Neural cell (in vitro differentiated cells): ENCODE measurements at regions not wholly inside any gene's neighbourhood (a gene's known extent, or its start where the extent isn't known, plus 50 kb on each side); places are given as distances from the start of the nearest gene placed in this dataset.
A peak's percentile ranks its signal among the peaks of the same experiment; 100 is the strongest.

ENCODE experiments used
- H2AFZ ChIP-seq: fragments of 200-600, 300-800 bp; sonication (generic), shearing (Covaris generic); 2 replicates; pipeline ENCODE4 v1.6.0; 2014; ENCODE audit warnings: low read depth, mild to moderate bottlenecking, antibody characterized with exemption, low read length, moderate library complexity
- H3F3A ChIP-seq: fragments of 200-600 bp; shearing (Covaris generic); 2 replicates; pipeline ENCODE4 v1.6.1; 2016; ENCODE audit warnings: mild to moderate bottlenecking, moderate library complexity, mixed read lengths, antibody characterized with exemption, low read length; ENCODE audit not compliant: insufficient read depth, poor library complexity, severe bottlenecking
- H3K27ac ChIP-seq: fragments of 200-600, 300-800 bp; sonication (generic), shearing (Covaris generic); 2 replicates; pipeline ENCODE4 v1.5.1; 2014; ENCODE audit warnings: mild to moderate bottlenecking, low read length, moderate library complexity
- H3K27me3 ChIP-seq: fragments of 300-800, 200-600 bp; sonication (generic), shearing (Covaris generic); 2 replicates; pipeline ENCODE4 v1.6.0; 2014; ENCODE audit warnings: mild to moderate bottlenecking, low read depth, low read length, moderate library complexity; ENCODE audit not compliant: insufficient read depth
- H3K36me3 ChIP-seq: fragments of 300-800, 200-600 bp; sonication (generic), shearing (Covaris generic); 2 replicates; pipeline ENCODE4 v1.5.1; 2014; ENCODE audit warnings: mild to moderate bottlenecking, antibody characterized with exemption, low read length, moderate library complexity; ENCODE audit not compliant: insufficient read depth
- H3K4me2 ChIP-seq: fragments of 300-800, 200-600 bp; sonication (generic), shearing (Covaris generic); 2 replicates; pipeline ENCODE4 v1.6.0; 2014; ENCODE audit warnings: mild to moderate bottlenecking, low read length
- H3K4me3 ChIP-seq: fragments of 300-800, 200-600 bp; sonication (generic), shearing (Covaris generic); 2 replicates; pipeline ENCODE4 v1.5.1; 2014; ENCODE audit warnings: mild to moderate bottlenecking, low read length, moderate library complexity
- H3K79me2 ChIP-seq: fragments of 200-600 bp; shearing (Covaris generic); replicated peaks from 2 replicates; pipeline ENCODE4 v1.6.0; 2014; ENCODE audit warnings: mild to moderate bottlenecking, low read length, moderate library complexity; ENCODE audit not compliant: insufficient read depth
- H3K9ac ChIP-seq: fragments of 300-800, 200-600 bp; sonication (generic), shearing (Covaris generic); 2 replicates; pipeline ENCODE4 v1.6.1; 2016; ENCODE audit warnings: mild to moderate bottlenecking, low read length, mixed read lengths
- H3K9me2 ChIP-seq: fragments of 200-600 bp; shearing (Covaris generic); 2 replicates; pipeline ENCODE4 v1.6.1; 2016; ENCODE audit warnings: mild to moderate bottlenecking, low read length, mixed read lengths; ENCODE audit not compliant: insufficient read depth
- H3K9me3 ChIP-seq: fragments of 200-600, 300-800 bp; sonication (generic), shearing (Covaris generic); 2 replicates; pipeline ENCODE4 v1.6.1; 2016; ENCODE audit warnings: mild to moderate bottlenecking, mixed run types, low read length, moderate library complexity, mixed read lengths
- H4K20me1 ChIP-seq: fragments of 200-600 bp; shearing (Covaris generic); 2 replicates; pipeline ENCODE4 v1.6.1; 2016; ENCODE audit warnings: mild to moderate bottlenecking, mixed run types; ENCODE audit not compliant: insufficient read depth
- EP300 ChIP-seq: fragments of 450-650 bp; conservative IDR thresholded peaks from 2 replicates; pipeline ENCODE4 v1.6.1; 2014; ENCODE audit warnings: antibody characterized with exemption, mild to moderate bottlenecking, moderate library complexity; ENCODE audit not compliant: poor library complexity, severe bottlenecking
- EZH2 ChIP-seq: fragments of 200-600, 300-800 bp; shearing (Covaris generic), sonication (generic); IDR thresholded peaks from 2 replicates; pipeline ENCODE4 v1.6.1; 2014; ENCODE audit warnings: antibody characterized with exemption, low read length, borderline replicate concordance, mild to moderate bottlenecking; ENCODE audit not compliant: insufficient read depth, poor library complexity, severe bottlenecking
- MXI1 ChIP-seq: fragments of 450-650 bp; conservative IDR thresholded peaks from 2 replicates; pipeline ENCODE4 v1.6.1; 2014; ENCODE audit warnings: antibody characterized with exemption, mild to moderate bottlenecking; ENCODE audit not compliant: poor library complexity, severe bottlenecking
- POLR2AphosphoS5 ChIP-seq: IDR thresholded peaks from 2 replicates; pipeline ENCODE4 v1.6.1; 2012
- RAD21 ChIP-seq: fragments of 450-650 bp; conservative IDR thresholded peaks from 2 replicates; pipeline ENCODE4 v1.6.1; 2014; ENCODE audit warnings: antibody characterized with exemption, mild to moderate bottlenecking, moderate library complexity
- SMC3 ChIP-seq: fragments of 450-650 bp; conservative IDR thresholded peaks from 2 replicates; pipeline ENCODE4 v1.6.1; 2014; ENCODE audit warnings: antibody characterized with exemption, mild to moderate bottlenecking, moderate library complexity; ENCODE audit not compliant: poor library complexity
- TAF1 ChIP-seq: IDR thresholded peaks from 2 replicates; pipeline ENCODE4 v1.6.1; 2012; ENCODE audit warnings: low read depth
- TF ChIP-seq, protein P1 (sequence below): IDR thresholded peaks from 2 replicates; pipeline ENCODE4 v1.6.1; 2012; ENCODE audit warnings: borderline replicate concordance
- TF ChIP-seq, protein P2 (sequence below): fragments of 450-650 bp; IDR thresholded peaks from 2 replicates; pipeline ENCODE4 v1.5.1; 2014; ENCODE audit warnings: antibody characterized with exemption, mild to moderate bottlenecking, moderate library complexity; ENCODE audit not compliant: poor library complexity, severe bottlenecking

DNA sequence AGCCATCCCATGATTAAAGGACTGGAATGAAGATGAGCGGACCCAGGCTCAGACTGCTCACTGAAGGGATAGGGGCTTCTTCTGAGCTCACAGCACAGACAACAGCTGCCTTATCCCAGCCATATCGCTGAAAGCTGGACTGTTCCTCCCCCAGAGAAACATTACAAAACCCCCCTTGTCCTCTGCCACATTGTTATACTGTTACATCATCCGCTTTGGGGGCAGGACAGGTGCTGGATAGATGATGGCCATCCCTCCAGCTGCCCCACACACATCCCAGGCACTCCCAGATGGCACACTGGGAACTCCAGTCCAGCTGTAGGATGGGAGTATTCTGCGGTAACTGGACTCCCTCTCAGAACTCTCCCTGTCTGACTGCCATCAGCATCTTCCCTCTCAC lies 58.7 kb upstream of the BTRC start:
- Histone ChIP-seq H3K27me3 (peaks cover 12% of the 10 kb centered on the region), H3K36me3 (no peaks in the 10 kb centered on the region), H4K20me1 (no peaks in the 10 kb centered on the region), H3K9me3 (no peaks in the 10 kb centered on the region), H2AFZ (no peak overlapping the region), H3K4me2 (no peak overlapping the region), H3K9me2 (no peaks in the 10 kb centered on the region), H3K9ac (no peak overlapping the region), H3K27ac (no peak overlapping the region), H3K4me3 (no peak overlapping the region), H3K79me2 (no peaks in the 10 kb centered on the region), H3F3A (peaks cover 7% of the 10 kb centered on the region)
- TF ChIP-seq, protein P1, sequence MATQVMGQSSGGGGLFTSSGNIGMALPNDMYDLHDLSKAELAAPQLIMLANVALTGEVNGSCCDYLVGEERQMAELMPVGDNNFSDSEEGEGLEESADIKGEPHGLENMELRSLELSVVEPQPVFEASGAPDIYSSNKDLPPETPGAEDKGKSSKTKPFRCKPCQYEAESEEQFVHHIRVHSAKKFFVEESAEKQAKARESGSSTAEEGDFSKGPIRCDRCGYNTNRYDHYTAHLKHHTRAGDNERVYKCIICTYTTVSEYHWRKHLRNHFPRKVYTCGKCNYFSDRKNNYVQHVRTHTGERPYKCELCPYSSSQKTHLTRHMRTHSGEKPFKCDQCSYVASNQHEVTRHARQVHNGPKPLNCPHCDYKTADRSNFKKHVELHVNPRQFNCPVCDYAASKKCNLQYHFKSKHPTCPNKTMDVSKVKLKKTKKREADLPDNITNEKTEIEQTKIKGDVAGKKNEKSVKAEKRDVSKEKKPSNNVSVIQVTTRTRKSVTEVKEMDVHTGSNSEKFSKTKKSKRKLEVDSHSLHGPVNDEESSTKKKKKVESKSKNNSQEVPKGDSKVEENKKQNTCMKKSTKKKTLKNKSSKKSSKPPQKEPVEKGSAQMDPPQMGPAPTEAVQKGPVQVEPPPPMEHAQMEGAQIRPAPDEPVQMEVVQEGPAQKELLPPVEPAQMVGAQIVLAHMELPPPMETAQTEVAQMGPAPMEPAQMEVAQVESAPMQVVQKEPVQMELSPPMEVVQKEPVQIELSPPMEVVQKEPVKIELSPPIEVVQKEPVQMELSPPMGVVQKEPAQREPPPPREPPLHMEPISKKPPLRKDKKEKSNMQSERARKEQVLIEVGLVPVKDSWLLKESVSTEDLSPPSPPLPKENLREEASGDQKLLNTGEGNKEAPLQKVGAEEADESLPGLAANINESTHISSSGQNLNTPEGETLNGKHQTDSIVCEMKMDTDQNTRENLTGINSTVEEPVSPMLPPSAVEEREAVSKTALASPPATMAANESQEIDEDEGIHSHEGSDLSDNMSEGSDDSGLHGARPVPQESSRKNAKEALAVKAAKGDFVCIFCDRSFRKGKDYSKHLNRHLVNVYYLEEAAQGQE = no peak
- TF ChIP-seq SMC3 (no peak), RAD21 (no peak), EZH2 (no peak), EP300 (no peak), TAF1 (no peak), MXI1 (no peak), POLR2AphosphoS5 (no peak)
- TF ChIP-seq, protein P2, sequence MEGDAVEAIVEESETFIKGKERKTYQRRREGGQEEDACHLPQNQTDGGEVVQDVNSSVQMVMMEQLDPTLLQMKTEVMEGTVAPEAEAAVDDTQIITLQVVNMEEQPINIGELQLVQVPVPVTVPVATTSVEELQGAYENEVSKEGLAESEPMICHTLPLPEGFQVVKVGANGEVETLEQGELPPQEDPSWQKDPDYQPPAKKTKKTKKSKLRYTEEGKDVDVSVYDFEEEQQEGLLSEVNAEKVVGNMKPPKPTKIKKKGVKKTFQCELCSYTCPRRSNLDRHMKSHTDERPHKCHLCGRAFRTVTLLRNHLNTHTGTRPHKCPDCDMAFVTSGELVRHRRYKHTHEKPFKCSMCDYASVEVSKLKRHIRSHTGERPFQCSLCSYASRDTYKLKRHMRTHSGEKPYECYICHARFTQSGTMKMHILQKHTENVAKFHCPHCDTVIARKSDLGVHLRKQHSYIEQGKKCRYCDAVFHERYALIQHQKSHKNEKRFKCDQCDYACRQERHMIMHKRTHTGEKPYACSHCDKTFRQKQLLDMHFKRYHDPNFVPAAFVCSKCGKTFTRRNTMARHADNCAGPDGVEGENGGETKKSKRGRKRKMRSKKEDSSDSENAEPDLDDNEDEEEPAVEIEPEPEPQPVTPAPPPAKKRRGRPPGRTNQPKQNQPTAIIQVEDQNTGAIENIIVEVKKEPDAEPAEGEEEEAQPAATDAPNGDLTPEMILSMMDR = no peak

DNA sequence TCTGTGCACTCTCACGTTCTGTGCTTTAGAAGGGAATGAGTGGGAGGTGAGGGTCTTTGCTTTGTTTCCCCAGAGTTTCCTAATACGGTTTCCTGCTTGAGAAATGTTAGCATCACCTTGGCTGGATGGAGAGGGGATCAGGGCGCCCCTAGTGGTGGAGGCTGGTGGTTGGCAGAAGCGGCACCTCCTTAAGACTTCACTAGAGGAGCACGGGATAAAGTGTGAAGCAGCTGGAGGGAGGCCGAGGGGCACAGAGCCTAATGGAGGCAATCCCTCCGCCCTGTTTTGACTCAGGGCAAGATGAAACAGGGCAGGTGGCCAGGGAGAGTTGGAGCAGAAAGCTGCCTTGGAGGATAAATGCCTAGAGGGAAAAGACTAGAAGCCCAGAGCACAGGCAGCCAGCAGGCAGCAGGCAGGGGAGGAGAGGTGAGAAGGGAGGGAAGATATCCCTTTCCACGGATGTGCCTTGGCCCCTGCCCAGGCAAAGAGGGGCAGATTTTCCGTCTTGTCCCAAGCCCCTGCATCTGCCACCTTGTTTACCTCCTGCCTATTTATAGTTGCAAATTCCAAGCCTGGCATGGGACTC lies 56.0 kb upstream of the BTRC start:
- Histone ChIP-seq H3K9me2 (no peaks in the 10 kb centered on the region), H3K9ac (no peak overlapping the region), H4K20me1 (no peaks in the 10 kb centered on the region), H3K79me2 (no peaks in the 10 kb centered on the region), H3K27ac (no peak overlapping the region), H3K4me2 (no peak overlapping the region), H3F3A (no peaks in the 10 kb centered on the region), H3K36me3 (no peaks in the 10 kb centered on the region), H2AFZ (no peak overlapping the region), H3K9me3 (no peaks in the 10 kb centered on the region), H3K27me3 (peaks cover 15% of the 10 kb centered on the region), H3K4me3 (no peak overlapping the region)
- TF ChIP-seq RAD21 (peak; percentile 61), EZH2 (no peak), SMC3 (peak; percentile 62), TAF1 (no peak), MXI1 (no peak), POLR2AphosphoS5 (no peak), EP300 (no peak)
- TF ChIP-seq, protein P2 = peak; percentile 82
- TF ChIP-seq, protein P1 = no peak
